HG02852 (cell line): ENCODE measurements at regions not wholly inside any gene's neighbourhood (a gene's known extent, or its start where the extent isn't known, plus 50 kb on each side); places are given as distances from the start of the nearest gene placed in this dataset.
"Not testable (repeated sequence)": the region's sequence is repeated elsewhere in the genome, so short reads cannot be mapped to it uniquely, and the experiment has no call there.

Source experiments
- ATAC-seq: cut with Tn5 transposase; IDR thresholded peaks from one replicate; pipeline ENCODE4 v1.9.1; 2021; ENCODE audit warnings: mild to moderate bottlenecking, moderate library complexity; ENCODE audit not compliant: unreplicated experiment

- no peak for ATAC-seq
Observed at GRCh38 chr4:26163425-26164362, 157.1 kb upstream of the RBPJ start.

DNA sequence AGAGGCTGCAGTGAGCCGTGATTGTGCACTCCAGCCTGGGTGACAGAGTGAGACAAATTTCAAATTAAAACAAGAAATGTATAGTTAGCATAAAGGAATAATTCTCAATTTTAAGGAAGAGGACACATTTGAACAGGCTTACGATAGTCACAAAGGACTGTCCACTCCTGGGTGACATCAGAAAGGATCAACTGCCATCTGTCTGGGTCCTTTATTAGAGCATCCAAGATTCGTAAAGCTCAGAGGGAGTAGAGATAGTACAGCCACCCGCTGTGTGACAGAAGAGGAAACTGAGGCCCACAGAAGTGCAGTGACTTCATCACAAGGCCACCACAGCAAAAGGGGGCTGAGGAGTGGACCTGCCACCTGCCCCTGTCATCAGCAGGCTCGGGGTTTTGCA, 149.3 kb upstream of the RBPJ start:
- no peak for ATAC-seq

GRCh38 chr4:26171941-26172340, 148.9 kb upstream of the RBPJ start:
- ATAC-seq = no peak

GRCh38 chr4:26173619-26174018, 147.2 kb upstream of the RBPJ start:
- ATAC-seq = no peak

DNA sequence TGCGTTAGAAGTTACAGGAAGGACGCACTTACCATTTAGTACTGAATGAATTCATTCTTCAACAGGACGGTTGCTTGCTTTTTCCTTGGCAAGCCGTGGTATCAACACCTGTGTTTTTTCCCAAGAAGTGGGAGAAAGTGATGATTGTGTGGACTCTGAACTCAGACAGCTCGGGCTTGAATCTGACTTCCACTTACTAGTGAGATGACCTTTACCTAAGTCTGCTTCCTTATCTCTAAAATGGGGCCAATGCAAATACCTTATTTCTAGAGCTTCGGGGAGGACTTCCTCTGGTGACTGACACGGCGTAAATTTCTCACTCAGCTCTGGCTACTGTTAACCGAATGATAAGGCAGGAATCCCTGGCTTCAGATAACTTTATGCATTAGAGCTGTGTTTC, 146.8 kb upstream of the RBPJ start:
- no peak for ATAC-seq

DNA sequence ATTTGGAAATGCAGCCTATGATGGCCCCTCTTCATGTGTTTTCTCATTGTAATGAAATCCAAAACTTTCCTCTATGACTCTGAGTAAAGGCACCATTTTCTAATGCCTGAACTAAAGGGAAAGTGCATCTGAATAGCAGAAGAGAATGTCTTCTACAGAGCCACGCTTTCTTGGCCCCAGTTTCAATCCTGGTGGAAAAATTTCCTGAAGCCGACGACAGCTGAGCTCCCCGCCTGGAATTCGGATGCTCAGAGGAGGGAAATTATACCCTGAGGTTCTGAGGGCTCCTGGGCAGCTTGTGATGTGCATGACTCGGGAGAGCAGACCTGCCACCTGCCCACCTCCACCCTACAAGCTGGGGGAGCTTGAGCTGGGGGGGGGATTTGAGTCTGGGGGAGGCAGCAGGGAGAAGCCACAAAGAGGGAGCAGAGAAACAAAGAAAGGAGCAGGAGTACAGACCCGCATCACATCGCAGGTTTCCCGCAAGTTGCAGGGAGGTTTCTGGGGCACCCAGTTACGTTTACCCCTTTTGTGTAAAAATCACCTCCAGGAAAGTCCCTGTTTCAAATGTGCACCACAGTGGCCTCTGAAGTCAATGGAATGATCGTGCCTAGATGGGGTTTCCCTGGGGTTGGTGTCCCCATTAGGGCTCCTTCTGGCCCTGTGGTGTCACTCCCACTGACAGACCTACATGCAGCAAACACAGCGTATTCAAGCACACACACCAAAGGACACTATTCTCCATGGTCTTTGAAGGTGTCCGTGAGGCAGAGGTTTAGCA, 145.6 kb upstream of the RBPJ start:
- peak; percentile 63 for ATAC-seq

- ATAC-seq = no peak
Observed at GRCh38 chr4:26175905-26176470, 144.8 kb upstream of the RBPJ start.

DNA sequence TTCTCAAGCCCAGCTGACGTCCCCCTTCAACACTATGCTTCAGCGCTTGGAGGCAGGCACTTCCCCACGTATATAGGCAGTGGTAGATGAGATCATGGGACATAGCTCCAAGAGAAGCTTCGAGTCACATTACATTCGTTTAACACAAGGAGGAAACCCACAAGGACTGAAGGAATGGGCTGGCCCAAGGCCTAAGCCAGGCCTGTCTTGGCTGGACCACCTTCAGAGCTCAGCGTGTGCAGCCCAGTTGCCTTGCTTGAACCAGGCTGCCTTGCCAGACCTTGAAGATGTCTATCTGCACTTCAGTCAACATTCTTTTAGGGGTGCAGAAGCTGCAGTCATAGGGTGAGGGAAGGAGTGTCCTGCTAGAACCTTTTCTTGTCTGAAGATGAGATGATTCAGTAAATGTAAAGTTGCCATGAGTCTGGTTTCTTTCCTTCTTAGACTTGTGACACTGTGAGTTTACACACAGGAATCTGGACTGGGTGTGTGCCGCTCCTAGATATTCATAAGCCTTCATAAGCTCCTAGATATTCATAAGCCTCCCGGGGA, 144.1 kb upstream of the RBPJ start:
- no peak for ATAC-seq

DNA sequence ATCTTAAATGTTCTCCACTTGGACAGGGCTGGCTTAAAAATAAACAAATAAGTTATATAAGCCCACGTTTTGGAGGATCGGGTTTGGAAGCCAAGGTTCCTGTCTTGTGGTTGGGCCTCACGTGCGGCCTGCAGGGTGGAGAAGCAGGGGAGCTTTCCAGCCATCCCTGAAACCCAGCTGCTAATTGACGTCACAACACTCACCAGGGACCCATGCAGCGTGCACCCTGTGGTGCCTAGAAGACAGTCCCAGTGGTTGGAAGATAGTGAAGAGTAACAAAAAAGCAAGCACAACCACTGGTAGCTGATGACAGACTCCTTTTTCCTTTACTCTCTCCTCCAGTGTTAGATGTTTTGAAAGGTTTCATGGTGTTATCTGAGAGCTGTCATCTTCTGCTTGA, 142.0 kb upstream of the RBPJ start:
- ATAC-seq = no peak

DNA sequence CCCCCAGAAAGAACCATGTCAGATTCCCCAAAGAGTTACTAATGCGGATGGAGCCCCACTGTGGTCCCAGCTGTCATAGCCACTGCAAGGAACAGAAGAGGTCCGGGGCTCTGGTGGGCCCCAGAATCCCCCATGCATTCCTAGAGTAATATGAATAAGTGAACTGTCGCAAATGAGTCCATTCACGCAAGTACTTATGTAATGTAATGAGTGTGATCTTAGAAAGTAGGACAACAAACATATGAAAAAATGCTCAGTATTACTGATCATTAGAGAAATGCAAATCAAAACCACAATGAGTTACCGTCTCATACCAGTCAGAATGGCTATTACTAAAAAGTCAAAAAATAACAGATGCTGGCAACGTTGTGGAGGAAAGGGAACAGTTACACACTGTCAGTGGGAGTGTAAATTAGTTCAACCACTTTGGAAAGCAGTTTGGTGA, 141.5 kb upstream of the RBPJ start:
- ATAC-seq = peak; percentile 76

DNA sequence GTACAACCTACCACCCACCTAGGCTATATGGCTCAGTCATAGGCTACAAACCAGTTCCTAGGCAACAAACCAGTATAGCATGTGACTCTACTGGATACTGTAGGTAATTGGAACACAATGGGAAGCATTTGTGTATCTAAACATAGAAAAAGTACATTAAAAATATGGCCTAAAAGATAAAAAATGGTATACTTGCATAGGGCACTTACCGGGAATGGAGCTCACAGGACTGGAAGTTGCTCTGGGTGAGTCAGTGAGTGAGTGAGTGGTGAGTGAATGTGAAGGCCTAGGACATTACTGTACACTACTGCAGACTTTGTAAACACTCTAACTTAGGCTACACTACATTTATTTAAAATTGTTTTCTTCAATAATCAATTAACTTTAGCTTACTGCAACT, 139.2 kb upstream of the RBPJ start:
- ATAC-seq = no peak

DNA sequence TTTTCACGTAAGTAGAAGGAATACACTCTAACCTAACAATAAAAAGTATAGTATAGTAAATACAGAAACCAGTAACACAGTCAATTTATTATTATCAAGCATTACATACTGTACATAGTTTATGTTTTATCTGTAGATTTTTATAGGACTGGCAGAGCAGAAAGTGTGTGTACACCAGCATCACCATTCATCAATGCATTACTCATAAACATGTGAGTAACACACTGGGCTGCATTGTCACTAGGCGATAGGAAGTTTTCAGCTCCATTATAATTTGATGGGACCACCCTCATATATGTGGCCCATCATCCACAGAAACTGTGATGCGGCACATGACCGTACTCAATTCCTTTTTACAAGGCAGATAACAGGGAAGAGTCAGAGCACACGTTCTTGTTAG, 137.8 kb upstream of the RBPJ start:
- ATAC-seq = no peak

- ATAC-seq = no peak
Observed at GRCh38 chr4:26185436-26185835, 135.4 kb upstream of the RBPJ start.

DNA sequence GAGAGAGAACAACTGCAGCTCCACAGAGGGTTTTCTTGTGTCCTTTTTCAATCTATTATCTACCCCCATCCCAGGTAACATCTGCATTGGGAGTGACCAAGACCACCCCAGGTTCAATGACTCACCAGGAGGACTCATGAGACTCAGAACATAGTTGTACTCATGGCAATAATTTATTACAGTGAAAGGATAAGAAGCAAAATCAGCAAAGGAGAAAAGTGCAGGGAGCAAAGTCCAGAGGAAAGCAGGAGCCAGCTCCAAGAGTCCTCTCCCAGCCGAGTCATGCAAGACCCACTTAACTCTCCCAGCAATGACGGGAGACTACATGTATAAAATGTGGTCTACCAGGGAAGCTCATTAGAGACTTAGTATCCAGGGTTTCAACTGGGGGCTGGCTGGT, 129.5 kb upstream of the RBPJ start:
- no peak for ATAC-seq

GRCh38 chr4:26192899-26193869, 127.6 kb upstream of the RBPJ start:
- peak; percentile 48 for ATAC-seq

GRCh38 chr4:26194764-26195163, 126.0 kb upstream of the RBPJ start:
- peak; percentile 45 for ATAC-seq

DNA sequence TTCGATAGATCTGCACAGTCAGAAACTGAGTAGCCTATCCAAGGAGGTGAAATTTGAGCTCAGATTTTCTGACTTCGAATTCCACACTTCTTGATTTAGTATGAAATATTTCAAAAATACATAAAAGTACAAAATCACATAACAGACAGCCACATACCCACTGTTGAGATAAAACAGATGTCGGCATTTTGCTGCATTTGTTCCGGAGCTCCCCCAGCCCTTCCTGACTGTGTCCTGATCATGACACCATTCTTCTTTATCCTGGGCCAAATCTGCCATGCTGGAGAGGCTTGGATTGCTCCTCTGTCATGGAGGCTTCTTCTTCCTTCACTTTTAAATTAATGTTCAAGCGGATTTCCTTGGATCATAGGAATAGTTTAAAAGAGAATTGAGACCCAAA, 124.2 kb upstream of the RBPJ start:
- ATAC-seq = no peak

- ATAC-seq = peak; percentile 77
Observed at GRCh38 chr4:26197018-26197779, 123.6 kb upstream of the RBPJ start.

DNA sequence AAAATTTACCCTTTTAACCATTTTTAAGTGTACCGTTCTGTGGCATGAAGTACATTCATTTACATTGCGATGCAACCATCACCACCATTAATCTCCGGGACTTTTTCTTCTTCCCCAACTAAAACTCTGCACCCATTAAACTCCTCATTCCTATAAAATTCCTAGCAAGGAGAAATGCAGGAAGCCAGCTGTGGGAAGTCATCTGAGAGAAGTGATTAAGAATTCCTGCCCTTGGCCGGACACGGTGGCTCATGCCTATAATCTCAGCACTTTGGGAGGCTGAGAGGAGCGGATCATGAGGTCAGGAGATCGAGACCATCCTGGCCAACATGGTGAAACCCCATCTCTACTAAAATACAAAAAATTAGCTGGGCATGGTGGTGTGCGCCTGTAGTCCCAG, 121.9 kb upstream of the RBPJ start:
- not testable (repeated sequence) for ATAC-seq
